HepG2 (cell line): ENCODE measurements at regions not wholly inside any gene's neighbourhood (a gene's known extent, or its start where the extent isn't known, plus 50 kb on each side); places are given as distances from the start of the nearest gene placed in this dataset.

Experiments
- ATAC-seq: fragments of 200-7000 bp; cut with Tn5 transposase; 3 replicates; pipeline ENCODE4 v1.9.1; 2020; ENCODE audit warnings: mild to moderate bottlenecking, moderate library complexity
- BruUV-seq: library from RNA; stranded (reverse); fragments of 400-500 nt; replicated peaks from 2 replicates; lab custom pipeline; 2021; lab: Mats Ljungman, UMichigan
- CTCF ChIA-PET: fragments of 300-600 bp; formaldehyde crosslinking; extraction: SDS; loops from one replicate; lab custom pipeline; 2021; ENCODE audit warnings: low total read pairs, inconsistent platforms, low intra/inter-chr PET ratio; lab: Yijun Ruan, JAX
- POLR2A ChIA-PET: fragments of 350-600 bp; sonication (Branson Sonifier 250); formaldehyde crosslinking; loops from one replicate; lab custom pipeline; 2020; ENCODE audit warnings: antibody characterized with exemption, inconsistent platforms; lab: Yijun Ruan, JAX
- DNase-seq: peaks from one replicate; pipeline ENCODE4 v3.0.0-alpha.2; 2015; ENCODE audit warnings: low spot score
- FAIRE-seq: peaks from 3 replicates; lab custom pipeline; 2011; peaks lifted over from hg19 to GRCh38; lab: Jason Lieb, UNC
- H2AFZ ChIP-seq: one replicate; pipeline ENCODE4 v1.6.1; 2011; ENCODE audit warnings: low read length, inconsistent platforms
- H3K27ac ChIP-seq: fragments of 300-600 bp; 3 replicates; pipeline ENCODE4 v1.8.0; 2011; ENCODE audit warnings: mixed run types, mild to moderate bottlenecking, mixed read lengths, low read length, inconsistent platforms; ENCODE audit not compliant: insufficient read depth; ENCODE audit errors: extremely low read length
- H3K27me3 ChIP-seq, 2 experiments: fragments of 200-600 bp in 1 of 2; 2 replicates in 1 of 2; 3 replicates in 1 of 2; pipeline versions ENCODE4 v1.6.0 to v1.8.0; 2011; ENCODE audit warnings: low read length in 2 of 2, mild to moderate bottlenecking in 2 of 2, moderate library complexity in 2 of 2, inconsistent platforms in 1 of 2; ENCODE audit not compliant: insufficient read depth in 2 of 2, control insufficient read depth in 1 of 2
- H3K36me3 ChIP-seq, 2 experiments: fragments of 200-600 bp in 1 of 2; replicated peaks in 1 of 2; 2 replicates in 1 of 2; 3 replicates in 1 of 2; pipeline versions ENCODE4 v1.5.1 to v1.8.0; 2011; ENCODE audit warnings: low read length in 2 of 2, inconsistent platforms in 1 of 2; ENCODE audit not compliant: insufficient read depth in 2 of 2, control insufficient read depth in 1 of 2
- H3K4me1 ChIP-seq: 2 replicates; pipeline ENCODE4 v1.5.1; 2012; ENCODE audit warnings: low read length, inconsistent platforms; ENCODE audit not compliant: insufficient read depth
- H3K4me2 ChIP-seq: 2 replicates; pipeline ENCODE4 v1.6.0; 2011; ENCODE audit warnings: low read depth, low read length, inconsistent platforms
- H3K4me3 ChIP-seq, 3 experiments: fragments of 200-600 bp in 1 of 3; sonication (generic), shearing (Covaris generic) in 1 of 3; replicated peaks in 1 of 3; 2 replicates each; pipeline ENCODE4 v1.5.1; 2011 to 2016; ENCODE audit warnings: low read length in 3 of 3, inconsistent platforms in 2 of 3, low read depth in 2 of 3, mild to moderate bottlenecking in 2 of 3, control low read depth in 1 of 3, mixed read lengths in 1 of 3; ENCODE audit not compliant: insufficient read depth in 1 of 3
- H3K79me2 ChIP-seq: one replicate; pipeline ENCODE4 v1.6.1; 2011; ENCODE audit warnings: low read length, inconsistent platforms; ENCODE audit not compliant: insufficient read depth
- H3K9ac ChIP-seq: 2 replicates; pipeline ENCODE4 v1.6.0; 2011; ENCODE audit warnings: mild to moderate bottlenecking, low read depth, low read length, inconsistent platforms; ENCODE audit not compliant: insufficient read depth
- H3K9me3 ChIP-seq: 2 replicates; pipeline ENCODE4 v1.5.1; 2012; ENCODE audit warnings: mild to moderate bottlenecking, low read length
- H4K20me1 ChIP-seq: 2 replicates; pipeline ENCODE4 v1.6.0; 2011; ENCODE audit warnings: inconsistent platforms, mild to moderate bottlenecking, low read length, moderate library complexity; ENCODE audit not compliant: insufficient read depth
- ARNT ChIP-seq: fragments of 450-650 bp; IDR thresholded peaks from 2 replicates; pipeline ENCODE4 v1.6.1; 2017
- ARNT2 ChIP-seq: sonication (generic); formaldehyde crosslinking; IDR thresholded peaks from 2 replicates; pipeline ENCODE4 v1.8.0; 2022; ENCODE audit warnings: mild to moderate bottlenecking, low read depth, missing genetic modification reagents, moderate library complexity
- DR1 ChIP-seq: sonication (generic); formaldehyde crosslinking; IDR thresholded peaks from 2 replicates; pipeline ENCODE4 v1.8.0; 2021; ENCODE audit warnings: mild to moderate bottlenecking, missing genetic modification reagents, inconsistent platforms
- MTF2 ChIP-seq: sonication (generic); formaldehyde crosslinking; IDR thresholded peaks from 2 replicates; pipeline ENCODE4 v1.5.0; 2020; ENCODE audit warnings: missing genetic modification reagents, borderline replicate concordance
- NR1H2 ChIP-seq: sonication (generic); formaldehyde crosslinking; IDR thresholded peaks from 2 replicates; pipeline ENCODE4 v1.8.1; 2022; ENCODE audit warnings: low read depth, missing genetic modification reagents, borderline replicate concordance
- NR2F2 ChIP-seq: IDR thresholded peaks from 2 replicates; pipeline ENCODE4 v1.6.1; 2012; ENCODE audit warnings: low read depth, inconsistent platforms, borderline replicate concordance
- PLRG1 ChIP-seq: fragments of 450-650 bp; conservative IDR thresholded peaks from 2 replicates; pipeline ENCODE4 v1.6.1; 2016
- SMARCE1 ChIP-seq: fragments of 450-650 bp; IDR thresholded peaks from 2 replicates; pipeline ENCODE4 v1.6.1; 2017; ENCODE audit warnings: borderline replicate concordance
- ZFP36 ChIP-seq: fragments of 150-350 bp; IDR thresholded peaks from 2 replicates; pipeline ENCODE4 v1.6.1; 2018; ENCODE audit warnings: borderline replicate concordance, low read length, low read depth; ENCODE audit not compliant: partially characterized antibody
- ZNF24 ChIP-seq: fragments of 450-650 bp; IDR thresholded peaks from 2 replicates; pipeline ENCODE4 v1.6.1; 2017; ENCODE audit warnings: antibody characterized with exemption, mild to moderate bottlenecking
- ZNF33B ChIP-seq: sonication (generic); formaldehyde crosslinking; IDR thresholded peaks from 2 replicates; pipeline ENCODE4 v1.5.1; 2020; ENCODE audit warnings: mild to moderate bottlenecking, missing genetic modification reagents
- ZNF672 ChIP-seq: sonication (generic); formaldehyde crosslinking; IDR thresholded peaks from 2 replicates; pipeline ENCODE4 v1.8.1; 2022; ENCODE audit warnings: missing genetic modification reagents
- ZNF737 ChIP-seq: sonication (generic); formaldehyde crosslinking; IDR thresholded peaks from 2 replicates; pipeline ENCODE4 v1.5.0; 2020; ENCODE audit warnings: missing genetic modification reagents, mild to moderate bottlenecking, borderline replicate concordance
- WGBS: methylation state at CpG from one replicate; pipeline ENCODE4 v1.1.6; 2017; ENCODE audit warnings: low lambda C conversion rate; 5-methylcytosine and 5-hydroxymethylcytosine counted together
- in situ Hi-C: cut with HindIII; loops from 2 replicates; pipeline ENCODE4 v1.10.0; 2017; ENCODE audit warnings: low pct_unique_long_range_greater_than_20kb; ENCODE audit not compliant: extremely low pct_ligation_motif_present
- intact Hi-C: fragments of 100-400 bp; cut with micrococcal nuclease; formaldehyde crosslinking; loops from one replicate; pipeline ENCODE4 v1.10.0; 2022; ENCODE audit not compliant: unreplicated experiment
- TF ChIP-seq, protein P1 (sequence below): sonication (generic); formaldehyde crosslinking; IDR thresholded peaks from 2 replicates; pipeline ENCODE4 v1.9.0; 2022; ENCODE audit warnings: missing genetic modification reagents, mild to moderate bottlenecking, borderline replicate concordance
- TF ChIP-seq, protein P2 (sequence below): sonication (generic); formaldehyde crosslinking; IDR thresholded peaks from 2 replicates; pipeline ENCODE4 v1.4.0; 2020; ENCODE audit warnings: missing genetic modification reagents
- TF ChIP-seq, protein P3 (sequence below): sonication (generic); formaldehyde crosslinking; IDR thresholded peaks from 2 replicates; pipeline ENCODE4 v1.5.1; 2020; ENCODE audit warnings: missing genetic modification reagents, mild to moderate bottlenecking, borderline replicate concordance

DNA sequence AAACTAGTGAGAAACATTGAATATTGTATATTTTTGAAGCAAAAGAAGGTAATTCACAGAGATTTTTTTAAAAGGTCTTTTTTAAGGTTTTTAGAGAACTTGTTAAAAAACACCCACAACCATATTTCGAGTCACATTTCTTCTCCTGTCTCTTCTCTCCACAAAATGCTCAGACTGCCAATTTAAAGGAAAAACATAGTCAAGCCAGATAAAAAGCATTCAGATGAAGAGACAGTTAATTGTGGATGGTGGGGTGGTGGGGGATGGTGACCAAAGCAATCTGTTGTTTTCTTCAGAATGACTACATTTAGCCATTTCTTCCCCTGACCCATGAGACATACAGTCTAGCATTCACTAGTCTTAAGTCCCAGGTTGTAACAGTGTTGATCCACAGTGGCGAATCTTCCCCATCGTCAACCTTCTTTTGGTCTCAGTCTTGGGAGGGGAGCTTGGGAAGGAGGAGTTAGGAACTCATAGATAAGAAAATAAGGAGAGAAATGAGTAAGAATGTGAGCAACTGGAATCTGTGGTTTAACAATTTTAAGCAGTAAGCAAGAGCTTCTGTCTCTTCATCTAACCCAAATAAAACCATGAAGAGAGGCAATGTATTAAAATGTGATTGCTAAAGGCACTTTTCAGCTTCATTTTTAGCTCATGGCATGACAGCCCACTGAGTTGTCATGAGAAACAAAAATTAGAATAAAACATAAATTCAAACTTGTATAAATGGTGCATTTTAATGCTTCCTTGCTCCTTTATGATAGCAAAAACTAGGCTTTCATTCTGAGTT lies 413.7 kb upstream of the FSHR start:
- DNase-seq: no peak
- H2AFZ ChIP-seq: no peak overlapping the region
- H3K36me3 ChIP-seq: no peaks in the 10 kb centered on the region
- peaks cover 50% of the 10 kb centered on the region for H3K9me3 ChIP-seq
- no peaks in the 10 kb centered on the region for H3K79me2 ChIP-seq
- no peak for FAIRE-seq
- H3K4me2 ChIP-seq: no peak overlapping the region
- no peak overlapping the region for H3K27ac ChIP-seq
- H3K27me3 ChIP-seq: no peaks in the 10 kb centered on the region
- no peak overlapping the region for H3K4me3 ChIP-seq
- H3K4me1 ChIP-seq: no peaks in the 10 kb centered on the region
- no peak for TF ChIP-seq DR1 (CRISPR knock-in tag)
- no peak for TF ChIP-seq ARNT2 (CRISPR knock-in tag)
- no peak for TF ChIP-seq ZNF672 (CRISPR knock-in tag)
- TF ChIP-seq ZNF33B (CRISPR knock-in tag): no peak
- no peak for TF ChIP-seq ZNF24
- TF ChIP-seq, protein P1, sequence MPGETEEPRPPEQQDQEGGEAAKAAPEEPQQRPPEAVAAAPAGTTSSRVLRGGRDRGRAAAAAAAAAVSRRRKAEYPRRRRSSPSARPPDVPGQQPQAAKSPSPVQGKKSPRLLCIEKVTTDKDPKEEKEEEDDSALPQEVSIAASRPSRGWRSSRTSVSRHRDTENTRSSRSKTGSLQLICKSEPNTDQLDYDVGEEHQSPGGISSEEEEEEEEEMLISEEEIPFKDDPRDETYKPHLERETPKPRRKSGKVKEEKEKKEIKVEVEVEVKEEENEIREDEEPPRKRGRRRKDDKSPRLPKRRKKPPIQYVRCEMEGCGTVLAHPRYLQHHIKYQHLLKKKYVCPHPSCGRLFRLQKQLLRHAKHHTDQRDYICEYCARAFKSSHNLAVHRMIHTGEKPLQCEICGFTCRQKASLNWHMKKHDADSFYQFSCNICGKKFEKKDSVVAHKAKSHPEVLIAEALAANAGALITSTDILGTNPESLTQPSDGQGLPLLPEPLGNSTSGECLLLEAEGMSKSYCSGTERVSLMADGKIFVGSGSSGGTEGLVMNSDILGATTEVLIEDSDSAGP (CRISPR knock-in tag): no peak
- no peak for TF ChIP-seq ZNF737
- no peak for TF ChIP-seq PLRG1
- TF ChIP-seq MTF2 (CRISPR knock-in tag): no peak
- no peak for TF ChIP-seq NR2F2
- TF ChIP-seq, protein P2, sequence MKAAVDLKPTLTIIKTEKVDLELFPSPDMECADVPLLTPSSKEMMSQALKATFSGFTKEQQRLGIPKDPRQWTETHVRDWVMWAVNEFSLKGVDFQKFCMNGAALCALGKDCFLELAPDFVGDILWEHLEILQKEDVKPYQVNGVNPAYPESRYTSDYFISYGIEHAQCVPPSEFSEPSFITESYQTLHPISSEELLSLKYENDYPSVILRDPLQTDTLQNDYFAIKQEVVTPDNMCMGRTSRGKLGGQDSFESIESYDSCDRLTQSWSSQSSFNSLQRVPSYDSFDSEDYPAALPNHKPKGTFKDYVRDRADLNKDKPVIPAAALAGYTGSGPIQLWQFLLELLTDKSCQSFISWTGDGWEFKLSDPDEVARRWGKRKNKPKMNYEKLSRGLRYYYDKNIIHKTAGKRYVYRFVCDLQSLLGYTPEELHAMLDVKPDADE (CRISPR knock-in tag): no peak
- TF ChIP-seq SMARCE1: no peak
- TF ChIP-seq, protein P3, sequence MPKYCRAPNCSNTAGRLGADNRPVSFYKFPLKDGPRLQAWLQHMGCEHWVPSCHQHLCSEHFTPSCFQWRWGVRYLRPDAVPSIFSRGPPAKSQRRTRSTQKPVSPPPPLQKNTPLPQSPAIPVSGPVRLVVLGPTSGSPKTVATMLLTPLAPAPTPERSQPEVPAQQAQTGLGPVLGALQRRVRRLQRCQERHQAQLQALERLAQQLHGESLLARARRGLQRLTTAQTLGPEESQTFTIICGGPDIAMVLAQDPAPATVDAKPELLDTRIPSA (CRISPR knock-in tag): no peak
- TF ChIP-seq ZFP36: no peak
- no peak for TF ChIP-seq NR1H2 (CRISPR knock-in tag)
- no peak for TF ChIP-seq ARNT
- ChIA-PET POLR2A (no interaction called here), CTCF (no interaction called here)
- BruUV-seq: no TSS peak
- H4K20me1 ChIP-seq: no peaks in the 10 kb centered on the region
- no peak for ATAC-seq
- intact Hi-C loops: no loop called here
- 2% methylated on average over 3 of the region's 3 CpGs for WGBS
- no peak overlapping the region for H3K9ac ChIP-seq
- in situ Hi-C loops: no loop called here
